C4-2B (cell line): ENCODE measurements at regions not wholly inside any gene's neighbourhood (a gene's known extent, or its start where the extent isn't known, plus 50 kb on each side); places are given as distances from the start of the nearest gene placed in this dataset.

Experiments
- ZFX ChIP-seq: fragments of 450-650 bp; IDR thresholded peaks from 2 replicates; pipeline ENCODE4 v1.6.1; 2017
- TF ChIP-seq, protein P1 (sequence below): fragments of 450-650 bp; conservative IDR thresholded peaks from 2 replicates; pipeline ENCODE4 v1.5.1; 2017; ENCODE audit warnings: mild to moderate bottlenecking

DNA sequence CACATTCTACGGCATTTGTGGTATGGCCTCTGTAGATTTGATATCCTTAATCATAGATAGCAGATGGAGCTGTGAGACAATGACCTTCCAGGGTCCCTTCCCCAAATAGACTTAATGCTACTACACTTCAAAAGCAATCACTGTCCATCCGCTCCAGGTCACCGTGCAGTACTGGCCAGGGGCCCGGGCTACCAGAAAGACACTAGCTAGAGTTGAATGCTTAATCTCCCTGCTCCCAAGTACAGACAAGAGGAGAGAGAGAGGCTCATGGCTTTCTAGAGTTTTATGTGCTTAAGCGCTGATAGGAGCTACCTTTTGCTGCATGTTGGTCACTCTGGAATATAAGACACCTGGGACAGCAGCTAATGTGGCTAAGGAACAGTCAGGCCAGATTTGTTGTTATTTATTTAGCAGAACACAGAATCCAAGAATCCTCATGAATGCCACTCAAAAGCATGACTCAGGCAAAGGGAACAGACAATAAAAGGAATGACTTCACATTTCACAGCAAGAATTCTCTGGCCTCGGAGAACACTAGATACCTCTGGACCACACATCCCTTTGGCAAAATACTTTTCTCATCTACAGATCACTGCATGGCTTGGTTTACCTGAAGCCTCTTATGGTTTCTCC is 165.0 kb downstream of the LACC1 start:
- TF ChIP-seq, protein P1, sequence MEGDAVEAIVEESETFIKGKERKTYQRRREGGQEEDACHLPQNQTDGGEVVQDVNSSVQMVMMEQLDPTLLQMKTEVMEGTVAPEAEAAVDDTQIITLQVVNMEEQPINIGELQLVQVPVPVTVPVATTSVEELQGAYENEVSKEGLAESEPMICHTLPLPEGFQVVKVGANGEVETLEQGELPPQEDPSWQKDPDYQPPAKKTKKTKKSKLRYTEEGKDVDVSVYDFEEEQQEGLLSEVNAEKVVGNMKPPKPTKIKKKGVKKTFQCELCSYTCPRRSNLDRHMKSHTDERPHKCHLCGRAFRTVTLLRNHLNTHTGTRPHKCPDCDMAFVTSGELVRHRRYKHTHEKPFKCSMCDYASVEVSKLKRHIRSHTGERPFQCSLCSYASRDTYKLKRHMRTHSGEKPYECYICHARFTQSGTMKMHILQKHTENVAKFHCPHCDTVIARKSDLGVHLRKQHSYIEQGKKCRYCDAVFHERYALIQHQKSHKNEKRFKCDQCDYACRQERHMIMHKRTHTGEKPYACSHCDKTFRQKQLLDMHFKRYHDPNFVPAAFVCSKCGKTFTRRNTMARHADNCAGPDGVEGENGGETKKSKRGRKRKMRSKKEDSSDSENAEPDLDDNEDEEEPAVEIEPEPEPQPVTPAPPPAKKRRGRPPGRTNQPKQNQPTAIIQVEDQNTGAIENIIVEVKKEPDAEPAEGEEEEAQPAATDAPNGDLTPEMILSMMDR: no peak
- no peak for TF ChIP-seq ZFX
